Heart right ventricle (tissue), 16 donors: ENCODE measurements at regions not wholly inside any gene's neighbourhood (a gene's known extent, or its start where the extent isn't known, plus 50 kb on each side); places are given as distances from the start of the nearest gene placed in this dataset.
"Not testable (repeated sequence)": the region's sequence is repeated elsewhere in the genome, so short reads cannot be mapped to it uniquely, and the experiment has no call there.

Experiments used
- ATAC-seq, 8 donors: fragments of 200-7000 bp; cut with Tn5 transposase; one replicate each; pipeline ENCODE4 v1.9.1; 2020; ENCODE audit warnings: mild to moderate bottlenecking in 8 of 8, moderate library complexity in 8 of 8, moderate number of reproducible peaks in 1 of 8
- DNase-seq, 2 donors: peaks; one replicate each; pipeline ENCODE4 v3.0.0-alpha.2; 2020
- H3K27ac ChIP-seq, 10 donors: fragments of 200-600 bp; sonication (generic) in 2 of 10; one replicate each; pipeline versions ENCODE4 v1.5.0 to v1.8.0; 2020 to 2022; ENCODE audit warnings: mild to moderate bottlenecking in 3 of 10
- H3K27me3 ChIP-seq, 7 donors: fragments of 200-600 bp; one replicate each; pipeline ENCODE4 v1.8.0; 2021 to 2022; ENCODE audit warnings: mild to moderate bottlenecking in 2 of 7
- H3K36me3 ChIP-seq, 9 donors: fragments of 200-600 bp; sonication (generic) in 1 of 9; one replicate each; pipeline versions ENCODE4 v1.5.0 to v1.8.0; 2020 to 2022; ENCODE audit warnings: mild to moderate bottlenecking in 2 of 9
- H3K4me1 ChIP-seq, 9 donors: fragments of 200-600 bp; sonication (generic) in 1 of 9; one replicate each; pipeline versions ENCODE4 v1.5.0 to v1.8.0; 2020 to 2022; ENCODE audit warnings: mild to moderate bottlenecking in 4 of 9
- H3K4me3 ChIP-seq, 10 donors: fragments of 200-600 bp; sonication (generic) in 2 of 10; one replicate each; pipeline versions ENCODE4 v1.5.0 to v1.8.0; 2020 to 2022; ENCODE audit warnings: mild to moderate bottlenecking in 7 of 10, moderate library complexity in 2 of 10
- H3K9me3 ChIP-seq, 11 donors: fragments of 200-600 bp in 10 of 11; sonication (generic) in 2 of 11; one replicate each; pipeline versions ENCODE4 v1.5.0 to v1.8.0; 2013 to 2022; ENCODE audit warnings: mild to moderate bottlenecking in 2 of 11, control low read depth in 1 of 11, moderate library complexity in 1 of 11
- WGBS, 2 donors: extraction: QIAGEN DNeasy Blood & Tissue Kit; methylation state at CpG; one replicate each; pipeline ENCODE4 v1.1.7; 2013; ENCODE audit warnings: inconsistent platforms in 1 of 2; 5-methylcytosine and 5-hydroxymethylcytosine counted together
- intact Hi-C, 10 donors: fragments of 100-400 bp; cut with DNase I; formaldehyde crosslinking; loops; one replicate each; pipeline versions ENCODE4 v1.11.1 to v1.14.2; 2022
- donor health status: Arrhythmogenic right ventricular cardiomyopathy.
- donor health status: ischemic (EF 13 %, LVEDD 7.1; RV severe dilation, severe dysfunction).
- donor health status: healthy with polysubstance abuse.
- donor health status: DM: no; HTN: yes; CAD: no.
- donor health status: DM: no; HTN: no; CAD: no.
- donor health status: ischemic (EF 25% LVEDD 6.9; RV normal size, moderate dysfunction).
- donor health status: ischemic (EF 25% LVEDD 5.7; RV mildly dilated, moderate dysfunction).
- donor health status: healthy.
- donor health status: DM: yes; HTN: yes; CAD: no.
- donor health status: Ischemic cardiomyopathy.
- donor health status: ischemic (EF 35%, LVEDD 5.7; RV mildly dilated, moderate dysfunction).
- donor health status: nonischemic (EF 11% LVEDD 7.7; RV severe dilation, severe dysfunction).
- donor health status: DM: yes; HTN: yes; CAD: no.
- donor health status: PGD.
- donor health status: ischemic (EF 29% LVEDD 5.4; RV normal size, mild dysfunction).
- donor health status: nonischemic (EF 23%, LVEDD 6.1; RV moderate dilation, normal function).

GRCh38 chr9:65386699-65387098 lies 101.7 kb upstream of the FOXD4L5 start:
- Histone ChIP-seq H3K27ac (peak overlapping the region in 2 of 10 donors; percentile 57 to 62), H3K4me3 (peak overlapping the region in 7 of 10 donors; percentile 15 to 51 (median 30)), H3K9me3 (peaks cover 0 to 25% (median 0%) of the 10 kb centered on the region in 11 donors)
- 46 to 53% methylated on average over 28 of the region's 28 CpGs for WGBS, 2 donors
- H3K36me3 ChIP-seq, H3K4me1 ChIP-seq, intact Hi-C loops, H3K27me3 ChIP-seq: not testable (repeated sequence)
- DNase-seq (peak; percentile 59 to 88), ATAC-seq (peak in 5 of 8 donors; percentile 61 to 84 (median 74))

DNA sequence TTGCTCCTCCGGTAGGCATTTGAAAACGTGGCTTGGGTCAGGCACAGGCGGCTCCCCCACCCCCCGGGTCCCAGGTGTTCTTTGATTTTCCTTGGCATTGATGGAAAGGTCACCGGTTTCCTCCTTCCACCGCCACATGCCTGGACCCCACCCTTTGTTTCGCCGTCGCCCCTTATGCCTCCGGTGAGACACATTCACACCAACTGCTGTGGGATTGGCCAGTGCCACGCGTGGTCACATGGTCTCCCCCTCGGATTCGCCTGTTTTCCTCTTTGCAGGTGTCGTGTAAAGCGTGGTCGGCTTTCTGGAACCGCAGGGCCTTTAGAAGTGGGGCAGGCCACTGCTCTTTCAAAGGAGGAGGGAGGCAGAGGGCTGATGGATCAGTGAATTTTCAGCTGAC lies 101.2 kb upstream of the FOXD4L5 start:
- H3K9me3 ChIP-seq = peaks cover 0 to 27% (median 0%) of the 10 kb centered on the region in 11 donors
- H3K27me3 ChIP-seq, intact Hi-C loops, ATAC-seq, DNase-seq, H3K36me3 ChIP-seq, H3K27ac ChIP-seq, H3K4me1 ChIP-seq, H3K4me3 ChIP-seq: not testable (repeated sequence)
- 62% methylated on average over 18 of the region's 18 CpGs for WGBS, 2 donors

- 60 to 66% methylated on average over 22 of the region's 22 CpGs for WGBS, 2 donors
- intact Hi-C loops = not testable (repeated sequence)
Observed at GRCh38 chr9:65385655-65386024, 100.6 kb upstream of the FOXD4L5 start.

DNA sequence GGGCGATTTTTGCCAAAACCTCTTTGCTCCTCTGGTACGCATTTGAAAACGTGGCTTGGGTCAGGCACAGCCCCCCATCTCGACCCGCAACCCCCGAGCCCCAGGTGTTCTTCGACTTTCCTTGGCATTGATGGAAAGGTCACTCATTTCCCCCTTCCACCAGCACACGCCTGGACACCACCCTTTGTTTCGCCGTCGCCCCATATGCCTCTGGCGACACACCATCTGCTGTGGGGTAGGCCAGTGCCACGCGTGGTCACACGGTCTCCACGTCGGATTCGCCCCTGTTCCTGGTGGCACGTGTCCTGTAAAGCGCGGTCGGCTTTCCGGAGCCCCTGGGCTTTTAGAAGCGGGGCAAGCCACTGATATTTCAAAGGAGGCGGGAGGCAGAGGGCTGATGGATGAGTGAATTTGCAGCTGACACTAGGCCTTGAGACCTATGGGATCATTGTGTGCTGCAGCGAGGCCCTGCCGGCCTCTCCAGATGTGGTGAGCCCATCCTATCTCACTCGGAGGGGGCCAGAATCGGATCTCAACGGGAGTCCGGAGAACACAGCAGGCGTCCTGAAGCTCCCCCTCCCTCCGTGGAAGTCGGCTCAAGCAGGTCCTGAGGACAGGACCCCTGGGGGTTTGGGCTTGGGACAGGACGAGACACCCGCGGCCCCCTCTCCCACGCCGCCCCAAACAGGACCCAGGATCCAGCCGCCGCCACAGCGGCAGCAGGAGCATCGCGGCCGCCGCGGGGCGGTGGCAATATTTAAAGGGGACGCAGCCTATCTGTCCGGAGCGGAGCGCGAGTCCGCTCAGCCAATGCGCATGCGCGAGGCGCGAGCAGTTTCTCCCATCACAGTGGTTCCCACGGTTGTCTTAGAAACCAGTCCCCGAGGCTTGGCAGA lies 100.0 kb upstream of the FOXD4L5 start:
- WGBS, 2 donors = 58 to 63% methylated on average over 60 to 61 of the region's 61 CpGs
- ATAC-seq, DNase-seq, H3K4me1 ChIP-seq, intact Hi-C loops, H3K36me3 ChIP-seq, H3K27ac ChIP-seq, H3K27me3 ChIP-seq, H3K4me3 ChIP-seq: not testable (repeated sequence)
- peaks cover 0 to 27% (median 0%) of the 10 kb centered on the region in 11 donors for H3K9me3 ChIP-seq

More at GRCh38 chr9:65385655-65386024, 100.6 kb upstream of the FOXD4L5 start:
- H3K4me1 ChIP-seq, H3K36me3 ChIP-seq, DNase-seq, H3K27ac ChIP-seq, H3K4me3 ChIP-seq, ATAC-seq, H3K27me3 ChIP-seq: not testable (repeated sequence)
- peaks cover 0 to 27% (median 0%) of the 10 kb centered on the region in 11 donors for H3K9me3 ChIP-seq

DNA sequence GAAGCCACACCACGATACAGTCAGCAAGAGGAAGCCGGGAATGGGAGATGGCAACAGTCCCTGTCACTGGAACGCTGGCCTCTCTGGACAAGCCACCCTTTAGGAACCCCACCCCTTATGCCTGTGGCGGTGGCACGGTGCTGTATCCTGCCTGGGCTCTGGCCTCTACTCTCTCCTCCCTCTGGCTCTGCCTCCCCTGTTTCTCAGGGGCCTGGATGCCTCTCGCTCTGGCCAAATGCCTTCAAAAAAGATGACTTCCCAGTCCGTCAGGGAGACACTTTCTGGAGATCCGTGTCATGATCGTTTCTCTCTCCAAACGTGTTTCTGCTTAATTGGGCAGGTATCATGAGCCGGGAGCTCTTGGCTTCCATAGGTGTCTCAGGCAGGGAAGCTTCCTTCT lies 99.1 kb upstream of the FOXD4L5 start:
- H3K27ac ChIP-seq, intact Hi-C loops, ATAC-seq, H3K27me3 ChIP-seq, H3K4me3 ChIP-seq, H3K36me3 ChIP-seq, DNase-seq, H3K4me1 ChIP-seq: not testable (repeated sequence)
- 62 to 67% methylated on average over 10 to 11 of the region's 11 CpGs for WGBS, 2 donors
- H3K9me3 ChIP-seq = peaks cover 0 to 27% (median 0%) of the 10 kb centered on the region in 11 donors

DNA sequence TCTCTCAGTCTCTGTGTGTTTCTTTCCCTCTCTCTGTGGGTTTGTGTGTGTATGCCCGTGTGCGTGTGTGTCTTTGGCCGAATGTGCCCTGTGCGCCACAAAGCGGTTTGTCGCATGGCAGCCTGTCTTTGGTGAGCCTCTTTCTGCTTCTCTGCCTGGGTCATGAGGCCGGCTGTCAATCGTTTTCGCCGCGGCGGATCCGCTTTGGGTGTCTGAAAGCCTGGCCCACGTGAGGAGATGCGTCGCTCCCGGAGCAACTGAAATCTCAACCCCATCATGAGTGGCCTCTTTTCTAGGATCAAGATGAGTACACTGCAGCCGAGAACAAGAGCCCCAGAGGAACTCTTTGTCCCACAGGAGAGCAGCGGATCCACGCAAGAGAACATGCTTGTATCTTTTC lies 98.6 kb upstream of the FOXD4L5 start:
- H3K27me3 ChIP-seq, intact Hi-C loops, H3K4me1 ChIP-seq, H3K36me3 ChIP-seq, H3K27ac ChIP-seq, ATAC-seq, H3K4me3 ChIP-seq, DNase-seq: not testable (repeated sequence)
- peaks cover 0 to 27% (median 0%) of the 10 kb centered on the region in 11 donors for H3K9me3 ChIP-seq
- WGBS, 2 donors = 75 to 81% methylated on average over 20 of the region's 20 CpGs

DNA sequence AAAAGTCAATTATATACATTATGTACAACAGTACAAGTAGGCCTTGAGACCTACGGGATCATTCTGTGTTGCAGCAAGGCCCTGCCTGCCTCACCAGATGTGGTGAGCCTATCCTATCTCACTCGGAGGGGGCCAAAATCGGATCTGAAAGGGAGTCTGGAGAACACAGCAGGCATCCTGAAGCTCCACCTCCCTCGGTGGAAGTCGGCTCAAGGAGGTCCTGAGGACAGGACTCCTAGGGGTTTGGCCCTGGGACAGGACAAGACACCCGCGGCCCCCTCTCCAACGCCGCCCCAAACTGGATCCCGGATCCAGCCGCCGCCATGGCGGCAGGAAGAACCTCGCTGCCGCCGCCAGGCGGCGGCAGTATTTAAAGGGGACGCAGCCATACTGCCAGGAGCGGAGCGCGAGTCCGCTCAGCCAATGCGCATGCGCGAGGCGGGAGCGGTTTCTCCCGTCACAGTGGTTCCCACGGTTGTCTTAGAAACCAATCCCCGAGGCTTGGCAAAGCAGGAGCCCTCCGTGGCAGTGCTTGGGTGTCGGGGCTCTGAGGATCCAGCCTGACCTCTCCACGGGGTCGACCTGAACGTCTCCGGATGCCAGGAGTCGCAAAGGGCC lies 97.8 kb upstream of the FOXD4L5 start:
- H3K27me3 ChIP-seq, intact Hi-C loops, H3K27ac ChIP-seq, H3K4me3 ChIP-seq, ATAC-seq, H3K36me3 ChIP-seq, DNase-seq, H3K4me1 ChIP-seq: not testable (repeated sequence)
- WGBS, 2 donors = 46 to 53% methylated on average over 35 to 38 of the region's 38 CpGs
- H3K9me3 ChIP-seq = peaks cover 0 to 27% (median 0%) of the 10 kb centered on the region in 11 donors
